ENCODE measurements at regions not wholly inside any gene's neighbourhood (a gene's known extent, or its start where the extent isn't known, plus 50 kb on each side); places are given as distances from the start of the nearest gene placed in this dataset.

DNA sequence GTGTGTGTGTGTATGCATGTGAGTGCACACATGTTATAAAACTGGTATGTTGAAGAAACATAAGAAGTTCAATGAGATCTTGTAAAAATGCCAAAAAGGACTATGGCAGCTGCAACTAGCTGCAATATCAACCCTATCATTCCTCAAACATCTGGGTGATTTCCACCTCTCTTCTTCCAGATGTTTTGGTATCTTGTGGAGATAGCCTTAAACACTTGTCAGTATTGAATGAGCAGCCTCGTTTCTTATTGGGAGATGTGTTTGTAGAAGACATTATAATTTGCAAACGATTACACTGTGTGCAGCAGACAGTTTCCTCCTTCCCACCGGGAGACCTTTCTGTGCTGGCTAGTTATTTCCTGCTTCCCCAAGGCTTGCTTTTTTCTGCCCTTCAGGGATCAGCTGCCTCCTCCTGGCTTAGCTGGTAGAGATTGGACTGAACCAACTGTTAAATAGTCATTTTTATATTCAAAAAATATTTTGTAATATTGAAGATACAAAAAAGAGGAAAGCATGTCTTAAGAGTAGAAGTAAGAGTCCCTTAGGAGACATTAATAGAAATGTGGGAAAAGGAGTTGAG is 168.4 kb upstream of the MPDZ start:
- H3K27me3 ChIP-seq (ENCODE audit: insufficient read depth, low read depth), result no peaks in the 10 kb centered on the region
- no peak overlapping the region for H2AFZ ChIP-seq (ENCODE audit: low read depth)
- H3K4me1 ChIP-seq (ENCODE audit: low read depth, poor library complexity, severe bottlenecking), result peaks cover 7% of the 10 kb centered on the region
- H3K4me3 ChIP-seq (IDR thresholded peaks at IDR 0.05; ENCODE audit: insufficient read depth, low read depth, low read length), result no peak overlapping the region
- no peak overlapping the region for H3K27ac ChIP-seq
- TF ChIP-seq, protein P1, sequence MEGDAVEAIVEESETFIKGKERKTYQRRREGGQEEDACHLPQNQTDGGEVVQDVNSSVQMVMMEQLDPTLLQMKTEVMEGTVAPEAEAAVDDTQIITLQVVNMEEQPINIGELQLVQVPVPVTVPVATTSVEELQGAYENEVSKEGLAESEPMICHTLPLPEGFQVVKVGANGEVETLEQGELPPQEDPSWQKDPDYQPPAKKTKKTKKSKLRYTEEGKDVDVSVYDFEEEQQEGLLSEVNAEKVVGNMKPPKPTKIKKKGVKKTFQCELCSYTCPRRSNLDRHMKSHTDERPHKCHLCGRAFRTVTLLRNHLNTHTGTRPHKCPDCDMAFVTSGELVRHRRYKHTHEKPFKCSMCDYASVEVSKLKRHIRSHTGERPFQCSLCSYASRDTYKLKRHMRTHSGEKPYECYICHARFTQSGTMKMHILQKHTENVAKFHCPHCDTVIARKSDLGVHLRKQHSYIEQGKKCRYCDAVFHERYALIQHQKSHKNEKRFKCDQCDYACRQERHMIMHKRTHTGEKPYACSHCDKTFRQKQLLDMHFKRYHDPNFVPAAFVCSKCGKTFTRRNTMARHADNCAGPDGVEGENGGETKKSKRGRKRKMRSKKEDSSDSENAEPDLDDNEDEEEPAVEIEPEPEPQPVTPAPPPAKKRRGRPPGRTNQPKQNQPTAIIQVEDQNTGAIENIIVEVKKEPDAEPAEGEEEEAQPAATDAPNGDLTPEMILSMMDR (conservative IDR thresholded peaks at IDR 0.05; ENCODE audit: low read depth, low read length), result no peak
- no peaks in the 10 kb centered on the region for H3K79me2 ChIP-seq (ENCODE audit: insufficient read depth, low read depth)
- H3K4me2 ChIP-seq, result no peak overlapping the region
- no peak overlapping the region for H3K9ac ChIP-seq
- H3K36me3 ChIP-seq (ENCODE audit: insufficient read depth), result no peaks in the 10 kb centered on the region
- H4K20me1 ChIP-seq (ENCODE audit: insufficient read depth), result no peaks in the 10 kb centered on the region

DNA sequence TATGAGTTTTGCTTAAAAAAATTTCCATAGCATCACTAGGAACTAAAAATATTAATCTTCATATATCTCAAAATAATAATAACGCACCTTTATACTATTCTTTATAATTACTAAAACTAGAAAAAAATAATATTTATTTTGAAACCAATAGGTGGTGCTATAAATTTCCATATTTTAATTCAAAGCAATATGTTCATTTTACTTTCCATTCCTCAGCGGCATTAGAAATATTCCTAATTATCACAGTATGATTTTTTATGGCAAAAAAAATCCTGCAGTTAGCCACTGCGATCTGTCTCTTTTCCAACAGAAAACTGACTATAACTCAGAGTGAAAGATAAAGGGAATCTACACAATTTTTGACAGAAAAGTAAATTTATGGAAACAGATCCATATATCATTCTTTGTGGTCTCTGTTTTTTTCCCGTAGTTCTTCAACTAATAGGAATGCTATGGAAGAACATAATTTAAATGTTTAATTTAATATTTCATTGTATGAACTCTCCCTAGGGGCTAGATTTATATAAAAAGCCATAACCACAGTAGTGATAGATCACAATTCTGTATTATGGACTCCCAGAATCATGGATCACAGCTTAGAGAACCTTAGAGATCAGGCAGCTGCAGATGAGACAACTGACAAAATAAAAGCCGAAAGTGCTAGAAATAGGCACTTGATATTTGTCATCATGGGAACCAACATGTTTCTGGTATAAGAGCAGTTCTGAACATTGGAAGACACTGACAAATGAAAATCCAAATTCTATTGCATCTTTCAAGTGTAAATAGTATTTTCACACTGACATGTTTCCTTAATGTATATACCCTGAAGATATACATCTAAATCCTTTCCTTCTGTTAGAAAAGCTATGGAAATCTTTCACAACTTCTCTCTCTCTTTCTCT is 167.7 kb upstream of the MPDZ start:
- no peak overlapping the region for H3K9ac ChIP-seq
- H3K4me1 ChIP-seq (ENCODE audit: low read depth, poor library complexity, severe bottlenecking), result peaks cover 7% of the 10 kb centered on the region
- H3K36me3 ChIP-seq (ENCODE audit: insufficient read depth), result no peaks in the 10 kb centered on the region
- H3K79me2 ChIP-seq (ENCODE audit: insufficient read depth, low read depth), result no peaks in the 10 kb centered on the region
- H3K4me3 ChIP-seq (IDR thresholded peaks at IDR 0.05; ENCODE audit: insufficient read depth, low read depth, low read length), result no peak overlapping the region
- no peaks in the 10 kb centered on the region for H4K20me1 ChIP-seq (ENCODE audit: insufficient read depth)
- TF ChIP-seq, protein P1 (conservative IDR thresholded peaks at IDR 0.05; ENCODE audit: low read depth, low read length), result no peak
- no peaks in the 10 kb centered on the region for H3K27me3 ChIP-seq (ENCODE audit: insufficient read depth, low read depth)
- no peak overlapping the region for H2AFZ ChIP-seq (ENCODE audit: low read depth)
- no peak overlapping the region for H3K27ac ChIP-seq
- H3K4me2 ChIP-seq, result no peak overlapping the region

DNA sequence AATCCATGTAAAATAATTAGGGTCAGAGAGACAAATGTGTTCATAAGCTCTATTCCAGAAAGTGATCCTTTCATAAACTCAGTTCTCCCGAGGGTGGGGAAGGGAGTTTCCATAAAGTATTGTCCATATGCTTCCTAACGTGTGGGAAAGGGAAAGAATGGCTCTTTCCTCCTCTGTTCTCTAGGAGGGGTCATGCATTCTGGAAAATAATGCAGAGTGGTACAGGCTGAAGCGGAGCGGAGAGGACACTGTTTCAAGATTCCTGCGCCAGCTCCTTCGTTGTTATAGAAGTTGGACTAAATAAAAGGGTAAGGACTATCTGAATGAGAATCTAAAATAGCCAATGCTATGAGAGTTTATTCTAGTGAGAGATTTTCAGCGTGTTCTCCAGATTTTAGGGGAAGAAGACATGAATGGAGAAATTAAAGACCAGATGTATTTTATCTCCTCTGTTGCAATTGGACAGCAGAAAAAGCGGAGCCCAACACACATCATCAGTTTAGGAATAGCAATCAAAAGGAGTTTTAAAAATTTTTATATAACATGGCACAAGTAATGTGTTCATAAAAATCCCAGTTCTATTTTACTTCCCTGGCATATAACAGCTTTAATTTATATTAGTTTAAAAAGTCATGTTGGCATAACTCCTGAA is 166.9 kb upstream of the MPDZ start:
- H2AFZ ChIP-seq (ENCODE audit: low read depth), result no peak overlapping the region
- H3K36me3 ChIP-seq (ENCODE audit: insufficient read depth), result no peaks in the 10 kb centered on the region
- H3K4me1 ChIP-seq (ENCODE audit: low read depth, poor library complexity, severe bottlenecking), result peaks cover 7% of the 10 kb centered on the region
- H3K9ac ChIP-seq, result no peak overlapping the region
- no peak overlapping the region for H3K4me2 ChIP-seq
- H4K20me1 ChIP-seq (ENCODE audit: insufficient read depth), result no peaks in the 10 kb centered on the region
- H3K27ac ChIP-seq, result no peak overlapping the region
- TF ChIP-seq, protein P1 (conservative IDR thresholded peaks at IDR 0.05; ENCODE audit: low read depth, low read length), result no peak
- no peak overlapping the region for H3K4me3 ChIP-seq (IDR thresholded peaks at IDR 0.05; ENCODE audit: insufficient read depth, low read depth, low read length)
- H3K79me2 ChIP-seq (ENCODE audit: insufficient read depth, low read depth), result no peaks in the 10 kb centered on the region
- no peaks in the 10 kb centered on the region for H3K27me3 ChIP-seq (ENCODE audit: insufficient read depth, low read depth)

DNA sequence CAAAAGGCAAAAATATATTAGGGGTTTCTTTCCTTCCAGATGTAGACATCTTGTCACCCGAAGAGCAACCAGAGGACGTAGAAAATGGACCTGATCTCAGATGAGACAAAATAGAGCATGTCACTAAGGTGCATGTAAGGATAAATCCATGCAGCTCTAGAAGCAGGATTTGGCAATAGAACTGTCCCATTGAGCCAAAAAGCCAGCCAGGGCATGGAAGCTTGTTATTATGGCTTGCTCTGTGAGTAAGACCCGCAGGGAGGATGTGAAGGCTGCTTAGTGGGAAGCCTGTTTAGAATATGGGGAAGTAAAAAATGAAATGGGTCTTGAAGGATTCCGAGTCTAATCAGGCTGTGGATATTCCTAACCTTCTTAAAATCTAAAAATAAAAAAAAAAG is 165.6 kb upstream of the MPDZ start:
- TF ChIP-seq, protein P1 (conservative IDR thresholded peaks at IDR 0.05; ENCODE audit: low read depth, low read length), result no peak
- Histone ChIP-seq H3K9ac (no peak overlapping the region), H3K4me1 (ENCODE audit: low read depth, poor library complexity, severe bottlenecking) (peaks cover under 1% of the 10 kb centered on the region), H3K36me3 (ENCODE audit: insufficient read depth) (no peaks in the 10 kb centered on the region), H4K20me1 (ENCODE audit: insufficient read depth) (no peaks in the 10 kb centered on the region), H2AFZ (ENCODE audit: low read depth) (no peak overlapping the region), H3K4me2 (no peak overlapping the region), H3K27ac (no peak overlapping the region), H3K27me3 (ENCODE audit: insufficient read depth, low read depth) (no peaks in the 10 kb centered on the region), H3K4me3 (IDR thresholded peaks at IDR 0.05; ENCODE audit: insufficient read depth, low read depth, low read length) (no peak overlapping the region), H3K79me2 (ENCODE audit: insufficient read depth, low read depth) (no peaks in the 10 kb centered on the region)

Measured in KMS-11 (cell line).